ENCODE measurements at regions not wholly inside any gene's neighbourhood (a gene's known extent, or its start where the extent isn't known, plus 50 kb on each side); places are given as distances from the start of the nearest gene placed in this dataset.
A peak's percentile ranks its signal among the peaks of the same experiment; 100 is the strongest.
"Not testable (repeated sequence)": the region's sequence is repeated elsewhere in the genome, so short reads cannot be mapped to it uniquely, and the experiment has no call there.

- not testable (repeated sequence) for DNase-seq
Measured at GRCh38 chr4:158407961-158408360, 113.7 kb upstream of the RXFP1 start.

GRCh38 chr4:158410272-158410671 lies 111.4 kb upstream of the RXFP1 start:
- peak in 1 of 2 experiments; percentile 3 for DNase-seq

DNA sequence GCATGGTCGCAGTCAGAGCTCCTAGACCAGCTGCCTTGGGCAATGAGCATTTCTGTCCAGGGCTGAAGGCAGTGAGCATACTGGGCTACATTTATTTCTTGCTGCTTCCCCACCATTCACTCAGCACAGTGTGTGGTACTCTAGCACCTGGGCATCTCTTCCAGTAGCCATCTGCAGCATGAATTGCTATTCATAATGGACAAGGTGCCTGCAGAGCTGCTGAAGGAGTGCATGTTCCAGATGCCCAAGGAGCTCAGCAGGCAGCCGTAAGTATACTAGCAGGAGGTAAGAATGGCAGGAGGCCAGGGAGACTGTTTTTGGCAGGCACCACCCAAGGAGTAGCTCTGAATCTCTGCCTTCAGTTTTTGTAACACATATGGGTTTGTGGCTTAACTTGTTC lies 110.4 kb upstream of the RXFP1 start:
- no peak for DNase-seq

- DNase-seq, result not testable (repeated sequence)
Measured at GRCh38 chr4:158418679-158419078, 103.0 kb upstream of the RXFP1 start.

DNA sequence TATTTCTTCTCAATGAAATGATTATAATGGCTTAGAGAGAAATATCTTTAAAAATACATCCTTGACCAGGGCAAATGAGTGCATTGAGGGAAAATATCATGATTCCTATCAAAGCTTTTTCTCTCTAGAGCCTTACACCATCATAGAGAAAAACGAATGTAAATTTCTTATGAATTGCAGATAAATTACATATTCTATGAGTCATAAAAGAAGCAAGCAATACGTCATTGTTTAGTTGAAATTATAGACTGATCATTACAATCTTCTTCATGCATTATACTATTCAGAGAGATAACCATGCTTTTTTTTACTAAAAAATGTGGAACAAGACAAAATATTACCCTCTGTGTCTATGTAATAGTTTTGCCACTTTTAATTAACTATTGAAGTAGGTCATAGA lies 100.9 kb upstream of the RXFP1 start:
- DNase-seq, result no peak

DNA sequence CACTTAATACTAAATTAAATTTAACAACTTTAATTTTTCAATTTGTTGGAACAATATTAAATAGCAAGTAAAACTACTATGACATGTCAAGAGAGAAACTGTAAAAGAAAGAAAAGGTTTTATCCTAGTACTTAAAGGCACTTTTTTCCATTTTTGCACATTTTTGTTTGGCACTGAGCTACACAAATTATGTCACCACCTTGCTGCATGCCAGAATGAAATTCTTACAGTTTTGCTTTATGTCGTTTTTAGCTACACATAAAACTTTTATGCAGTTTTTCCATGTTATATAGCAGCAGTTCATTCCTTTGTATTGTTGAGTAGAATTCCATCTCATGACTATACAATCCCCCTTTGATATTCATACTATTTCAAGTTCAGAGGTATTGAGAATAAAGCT lies 99.1 kb upstream of the RXFP1 start:
- no peak for DNase-seq

- DNase-seq, result no peak
Measured at GRCh38 chr4:158428242-158428641, 93.4 kb upstream of the RXFP1 start.

- DNase-seq, result no peak
Measured at GRCh38 chr4:158442736-158443135, 78.9 kb upstream of the RXFP1 start.

- no peak for DNase-seq
Measured at GRCh38 chr4:158443731-158444130, 78.0 kb upstream of the RXFP1 start.

DNA sequence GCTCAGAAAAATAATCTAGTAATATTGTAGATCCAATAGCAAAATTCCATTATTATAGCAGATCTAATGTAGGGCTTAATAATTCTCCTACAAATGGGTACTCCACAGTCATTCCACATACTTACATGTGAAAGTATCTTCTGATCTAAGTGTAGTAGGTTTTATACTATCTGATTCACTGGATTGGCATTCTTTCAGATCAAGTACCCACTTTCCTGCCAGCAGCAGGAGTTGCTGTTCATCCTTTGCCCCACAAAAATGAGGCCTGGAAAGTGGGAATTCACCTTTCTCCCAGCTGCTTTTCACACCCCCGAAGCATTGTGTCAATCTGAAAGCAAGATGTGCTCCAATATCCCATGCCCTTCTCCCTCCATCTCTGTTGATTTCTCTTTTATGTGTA lies 77.1 kb upstream of the RXFP1 start:
- DNase-seq, result no peak

DNA sequence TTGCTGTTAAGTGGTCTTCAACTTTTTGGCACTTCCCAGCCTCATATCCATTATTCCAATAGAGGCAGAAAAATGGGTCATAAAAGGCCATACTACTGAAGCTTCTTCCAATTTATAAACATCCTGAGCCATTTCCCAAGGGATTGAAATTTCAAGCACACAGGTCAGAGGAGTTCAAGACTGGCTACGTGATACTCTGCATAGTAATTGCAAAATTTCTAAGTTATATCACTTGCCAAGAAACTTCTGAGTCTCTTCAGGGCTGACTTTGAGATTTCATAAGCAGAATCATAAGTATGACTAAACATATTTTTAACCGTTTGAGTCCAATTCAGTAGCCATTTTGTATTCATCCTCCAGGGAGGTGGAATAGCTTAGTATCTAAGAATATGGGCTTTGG lies 75.6 kb upstream of the RXFP1 start:
- DNase-seq, result no peak

- no peak for DNase-seq
Measured at GRCh38 chr4:158450741-158451140, 70.9 kb upstream of the RXFP1 start.

DNA sequence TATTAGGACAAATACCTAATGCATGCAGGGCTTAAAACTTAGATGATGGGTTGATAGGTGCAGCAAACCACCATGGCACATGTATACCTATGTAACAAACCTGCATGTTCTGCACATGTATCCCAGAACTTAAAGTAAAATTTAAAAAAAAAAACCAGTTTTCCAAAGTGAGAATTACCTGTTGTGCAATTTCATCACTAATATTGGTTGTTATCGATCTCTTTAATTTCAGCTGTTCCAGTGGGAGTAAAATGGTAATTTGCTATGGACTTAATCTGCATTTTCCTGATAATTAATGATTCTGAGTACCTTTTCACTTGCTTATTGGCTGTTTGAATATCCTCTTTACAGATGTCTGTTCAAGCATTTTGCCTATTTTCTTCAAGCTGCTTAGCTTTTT lies 69.6 kb upstream of the RXFP1 start:
- DNase-seq, result not testable (repeated sequence)

- DNase-seq, result no peak
Measured at GRCh38 chr4:158458271-158458895, 63.3 kb upstream of the RXFP1 start.

GRCh38 chr4:158459085-158459820 lies 62.4 kb upstream of the RXFP1 start:
- no peak for DNase-seq

- DNase-seq, result no peak
Measured at GRCh38 chr4:158461336-158461735, 60.3 kb upstream of the RXFP1 start.

GRCh38 chr4:158462611-158463010 lies 59.1 kb upstream of the RXFP1 start:
- DNase-seq, result no peak

Measured in NCI-H1930 (cell line).